A549 (cell line): ENCODE measurements at regions not wholly inside any gene's neighbourhood (a gene's known extent, or its start where the extent isn't known, plus 50 kb on each side); places are given as distances from the start of the nearest gene placed in this dataset.

Source experiments
- ATAC-seq, 2 experiments: fragments of 200-7000 bp in 1 of 2; fragments of >200 bp in 1 of 2; cut with Nextera tagmentation in 1 of 2; cut with Tn5 transposase in 1 of 2; 3 replicates each; pipeline versions ENCODE4 v1.8.0 to v1.9.1; 2018 to 2020; ENCODE audit warnings: mild to moderate bottlenecking in 1 of 2, moderate library complexity in 1 of 2
- CTCF ChIA-PET: fragments of 300-600 bp; sonication (Branson Sonifier 250); formaldehyde crosslinking; extraction: SDS; loops from one replicate; lab custom pipeline; 2021; ENCODE audit warnings: antibody characterized with exemption, inconsistent platforms; lab: Yijun Ruan, JAX
- POLR2A ChIA-PET: fragments of 350-600 bp; formaldehyde crosslinking; extraction: SDS; loops from one replicate; lab custom pipeline; 2021; ENCODE audit warnings: antibody characterized with exemption, inconsistent platforms; lab: Yijun Ruan, JAX
- DNase-seq, 2 experiments: peaks; one replicate each; pipeline versions ENCODE4 v3.0.0 to v3.0.0-alpha.2; 2011 to 2016; ENCODE audit warnings: low read depth in 1 of 2, low spot score in 1 of 2
- FAIRE-seq: peaks from 2 replicates; lab custom pipeline; 2011; peaks lifted over from hg19 to GRCh38; lab: Jason Lieb, UNC
- H3K27ac ChIP-seq, 2 experiments: fragments of >200 bp; sonication (Bioruptor Twin); formaldehyde crosslinking; 3 replicates each; pipeline ENCODE4 v1.5.1; 2016 to 2017
- H3K4me1 ChIP-seq: fragments of >200 bp; sonication (Bioruptor Twin); formaldehyde crosslinking; 3 replicates; pipeline ENCODE4 v1.6.1; 2016
- H3K4me2 ChIP-seq: fragments of >200 bp; sonication (Bioruptor Twin); formaldehyde crosslinking; 3 replicates; pipeline ENCODE4 v1.6.1; 2016
- H3K4me3 ChIP-seq: fragments of >200 bp; sonication (Bioruptor Twin); formaldehyde crosslinking; 3 replicates; pipeline ENCODE4 v1.5.1; 2016
- H3K9me3 ChIP-seq: fragments of >200 bp; sonication (Bioruptor Twin); formaldehyde crosslinking; 3 replicates; pipeline ENCODE4 v1.6.1; 2016
- ATOH8 ChIP-seq: fragments of 250-450 bp; sonication (Bioruptor Pico); IDR thresholded peaks from 2 replicates; pipeline ENCODE4 v1.5.0; 2020; ENCODE audit warnings: low read depth, mild to moderate bottlenecking, moderate library complexity
- BHLHE40 ChIP-seq: IDR thresholded peaks from 2 replicates; pipeline ENCODE4 v1.6.1; 2012; ENCODE audit warnings: low read depth, low read length, inconsistent platforms
- CBX2 ChIP-seq: fragments of 200-600 bp; sonication (generic); IDR thresholded peaks from 2 replicates; pipeline ENCODE4 v1.6.1; 2016; ENCODE audit warnings: low read depth, mild to moderate bottlenecking, borderline replicate concordance
- CHD2 ChIP-seq: fragments of 150-350 bp; IDR thresholded peaks from 2 replicates; pipeline ENCODE4 v1.6.1; 2014; ENCODE audit warnings: low read length; ENCODE audit not compliant: partially characterized antibody
- CHD4 ChIP-seq: fragments of 200-600 bp; sonication (generic); IDR thresholded peaks from 2 replicates; pipeline ENCODE4 v1.6.1; 2016; ENCODE audit warnings: antibody characterized with exemption, mild to moderate bottlenecking, borderline replicate concordance
- GATA3 ChIP-seq: IDR thresholded peaks from 2 replicates; pipeline ENCODE4 v1.6.1; 2012; ENCODE audit warnings: borderline replicate concordance
- HES2 ChIP-seq: fragments of >200 bp; sonication (Bioruptor Twin); formaldehyde crosslinking; IDR thresholded peaks from 2 replicates; pipeline ENCODE4 v1.6.1; 2016
- HMGXB4 ChIP-seq: fragments of 250-450 bp; sonication (Bioruptor Pico); IDR thresholded peaks from 2 replicates; pipeline ENCODE4 v1.5.0; 2021; ENCODE audit warnings: mild to moderate bottlenecking, moderate library complexity, borderline replicate concordance
- HOXA7 ChIP-seq: fragments of 250-450 bp; sonication (Bioruptor Pico); IDR thresholded peaks from 2 replicates; pipeline ENCODE4 v1.5.0; 2020; ENCODE audit warnings: mild to moderate bottlenecking, moderate library complexity
- JUNB ChIP-seq: fragments of >200 bp; sonication (Bioruptor Twin); formaldehyde crosslinking; IDR thresholded peaks from 2 replicates; pipeline ENCODE4 v1.6.1; 2016
- KDM5A ChIP-seq: fragments of 200-600 bp; sonication (generic); IDR thresholded peaks from 2 replicates; pipeline ENCODE4 v1.6.1; 2016; ENCODE audit warnings: antibody characterized with exemption, mild to moderate bottlenecking
- NFE2L2 ChIP-seq: fragments of 150-350 bp; conservative IDR thresholded peaks from 2 replicates; pipeline ENCODE4 v1.6.1; 2014; ENCODE audit warnings: low read length
- PBX3 ChIP-seq: IDR thresholded peaks from 2 replicates; pipeline ENCODE4 v1.6.1; 2012
- PHF8 ChIP-seq: fragments of 200-600 bp; sonication (generic); IDR thresholded peaks from 2 replicates; pipeline ENCODE4 v1.6.1; 2016; ENCODE audit warnings: low read depth, mild to moderate bottlenecking, antibody characterized with exemption, moderate library complexity, borderline replicate concordance
- RAD21 ChIP-seq, 2 experiments: fragments of >200 bp in 1 of 2; sonication (Bioruptor Twin) in 1 of 2; formaldehyde crosslinking in 1 of 2; IDR thresholded peaks in 1 of 2; conservative IDR thresholded peaks in 1 of 2; 2 replicates in 1 of 2; 3 replicates in 1 of 2; pipeline ENCODE4 v1.6.1; 2012 to 2018; ENCODE audit warnings: inconsistent platforms in 1 of 2
- RARB ChIP-seq: fragments of 250-450 bp; sonication (Bioruptor Pico); IDR thresholded peaks from 2 replicates; pipeline ENCODE4 v1.8.0; 2021; ENCODE audit warnings: mild to moderate bottlenecking, moderate library complexity
- REST ChIP-seq: fragments of 200-600 bp; sonication (generic); IDR thresholded peaks from 2 replicates; pipeline ENCODE4 v1.6.1; 2016; ENCODE audit warnings: antibody characterized with exemption, mild to moderate bottlenecking, moderate library complexity
- RFX5 ChIP-seq: fragments of 450-650 bp; IDR thresholded peaks from 2 replicates; pipeline ENCODE4 v1.7.1; 2014; ENCODE audit warnings: antibody characterized with exemption, mild to moderate bottlenecking, moderate library complexity
- RNF2 ChIP-seq: fragments of 200-600 bp; sonication (generic); IDR thresholded peaks from 2 replicates; pipeline ENCODE4 v1.6.1; 2016; ENCODE audit warnings: low read depth, mild to moderate bottlenecking, antibody characterized with exemption, moderate library complexity, borderline replicate concordance
- WGBS: methylation state at CpG from one replicate; pipeline ENCODE4 v1.1.6; 2017; ENCODE audit errors: missing lambda C conversion rate; 5-methylcytosine and 5-hydroxymethylcytosine counted together

- TF ChIP-seq ATOH8 (CRISPR knock-in tag) (no peak), KDM5A (no peak), PBX3 (no peak)
Observed at GRCh38 chr14:75365116-75365515, 62.7 kb upstream of the JDP2 start (continued).

GRCh38 chr14:75366963-75367362 lies 60.9 kb upstream of the JDP2 start:
- 0 out of 3 replicates have a peak, but pooled peaks cover 5% of the 10 kb centered on the region for H3K4me1 ChIP-seq
- no peak for TF ChIP-seq GATA3
- TF ChIP-seq JUNB: no peak
- TF ChIP-seq HMGXB4: no peak
- TF ChIP-seq, all 56 proteins: peak for 0
- Histone ChIP-seq H3K27ac (no peak overlapping the region), H3K9me3 (no peaks in the 10 kb centered on the region), H3K4me2 (no peak overlapping the region), H3K4me3 (no peak overlapping the region)
- no peak for ATAC-seq
- 52% methylated on average over 5 of the region's 5 CpGs for WGBS
- no peak for FAIRE-seq
- DNase-seq: no peak
- ChIA-PET POLR2A (no interaction called here), CTCF (interaction anchor here (1.1 to 1.9 kb wide), 3 partner anchors 17 to 194 kb away, joined by 3 to 4 read pairs (median 4); no protein-coding TSS in a partner anchor)

- TF ChIP-seq HOXA7 (CRISPR knock-in tag) (no peak), CHD4 (no peak), RARB (CRISPR knock-in tag) (no peak), CBX2 (no peak), RAD21 (conservative IDR thresholded peaks at IDR 0.05 in 1 of 2, IDR thresholded peaks at IDR 0.05 in 1 of 2) (no peak), NFE2L2 (no peak), REST (no peak)
- no peak overlapping the region for H3K4me3 ChIP-seq
- ATAC-seq (no peak), FAIRE-seq (no peak), DNase-seq (no peak)
- H3K4me1 ChIP-seq: no peaks in the 10 kb centered on the region
- ChIA-PET CTCF (interaction anchor here (1.9 kb wide), 1 partner anchor 25 kb away, joined by 4 read pairs; no protein-coding TSS in a partner anchor), POLR2A (no interaction called here)
- H3K27ac ChIP-seq: no peak overlapping the region
- no peaks in the 10 kb centered on the region for H3K9me3 ChIP-seq
- 100% methylated on average over 1 of the region's 1 CpG for WGBS
- no peak overlapping the region for H3K4me2 ChIP-seq
Observed at GRCh38 chr14:75368333-75368732, 59.5 kb upstream of the JDP2 start.

GRCh38 chr14:75369506-75369905 lies 58.3 kb upstream of the JDP2 start:
- DNase-seq: no peak
- FAIRE-seq: no peak
- CTCF ChIA-PET: interaction anchor here (1.7 kb wide), 1 partner anchor 34 kb away, joined by 3 read pairs; no protein-coding TSS in a partner anchor
- POLR2A ChIA-PET: no interaction called here
- ATAC-seq: no peak
- Histone ChIP-seq H3K9me3 (no peaks in the 10 kb centered on the region), H3K4me2 (no peak overlapping the region)
- no peak for TF ChIP-seq PHF8
- TF ChIP-seq RNF2: no peak
- TF ChIP-seq RFX5: no peak
- no peak for TF ChIP-seq HES2
- no peak for TF ChIP-seq BHLHE40
- no peak for TF ChIP-seq CHD2
- TF ChIP-seq, all 56 proteins: peak for 0
- Histone ChIP-seq H3K4me1 (no peaks in the 10 kb centered on the region), H3K4me3 (no peak overlapping the region), H3K27ac (no peak overlapping the region)
- 13% methylated on average over 1 of the region's 1 CpG for WGBS
